ENCODE measurements at regions not wholly inside any gene's neighbourhood (a gene's known extent, or its start where the extent isn't known, plus 50 kb on each side); places are given as distances from the start of the nearest gene placed in this dataset.
A peak's percentile ranks its signal among the peaks of the same experiment; 100 is the strongest.

GRCh38 chr14:71324767-71325272 is 417.6 kb downstream of the PCNX1 start:
- 34% methylated on average over 6 of the region's 6 CpGs for WGBS
- Histone ChIP-seq H2BK15ac (ENCODE audit: low read depth, poor library complexity, severe bottlenecking) (no peak overlapping the region), H3K9me3 (ENCODE audit: control insufficient read depth, low read length) (no peaks in the 10 kb centered on the region), H3K4me3 (ENCODE audit: insufficient read depth in 1 of 2, low read depth in 1 of 2, low read length in 2 of 2) (no peak overlapping the region), H4K8ac (ENCODE audit: low read length) (no peak overlapping the region), H2BK12ac (ENCODE audit: low read length in 2 of 2) (no peak overlapping the region), H2BK5ac (ENCODE audit: low read depth, low read length, poor library complexity, severe bottlenecking) (no peak overlapping the region), H2AFZ (ENCODE audit: low read depth, low read length) (no peak overlapping the region), H3K4ac (ENCODE audit: low read depth in 1 of 2, low read length in 2 of 2) (no peak overlapping the region), H4K91ac (ENCODE audit: low read length) (no peak overlapping the region), H3K36me3 (ENCODE audit: control insufficient read depth in 1 of 2, insufficient read depth in 2 of 2, low read depth in 1 of 2, low read length in 2 of 2) (no peaks in the 10 kb centered on the region), H3K27ac (ENCODE audit: low read length, poor library complexity, severe bottlenecking) (no peak overlapping the region), H3K18ac (ENCODE audit: low read depth in 1 of 2, low read length in 2 of 2) (no peak overlapping the region), H3K27me3 (ENCODE audit: control insufficient read depth in 1 of 2, insufficient read depth in 1 of 2, low read length in 2 of 2) (no peaks in the 10 kb centered on the region), H2BK120ac (ENCODE audit: low read depth, low read length) (no peak overlapping the region), H3K14ac (ENCODE audit: low read length in 2 of 2) (no peak overlapping the region), H3K4me1 (ENCODE audit: control insufficient read depth, insufficient read depth, low read depth, low read length) (no peaks in the 10 kb centered on the region), H3K9ac (ENCODE audit: low read length) (no peak overlapping the region), H3K4me2 (ENCODE audit: low read length, poor library complexity, severe bottlenecking) (peak overlapping the region; percentile 19), H3K23ac (ENCODE audit: low read length in 2 of 2) (no peak overlapping the region), H3K79me1 (replicated peaks; ENCODE audit: low read length, poor library complexity, severe bottlenecking) (peaks cover 20% of the 10 kb centered on the region), H2AK5ac (ENCODE audit: low read length, severe bottlenecking) (no peak overlapping the region)
- peak; percentile 34 for DNase-seq

GRCh38 chr14:71327691-71328090 is 420.4 kb downstream of the PCNX1 start:
- H3K14ac ChIP-seq (ENCODE audit: low read length in 2 of 2) = no peak overlapping the region
- no peak overlapping the region for H3K4me3 ChIP-seq (ENCODE audit: insufficient read depth in 1 of 2, low read depth in 1 of 2, low read length in 2 of 2)
- no peak overlapping the region for H4K8ac ChIP-seq (ENCODE audit: low read length)
- no peaks in the 10 kb centered on the region for H3K27me3 ChIP-seq (ENCODE audit: control insufficient read depth in 1 of 2, insufficient read depth in 1 of 2, low read length in 2 of 2)
- no peak overlapping the region for H3K27ac ChIP-seq (ENCODE audit: low read length, poor library complexity, severe bottlenecking)
- WGBS = 61% methylated on average over 1 of the region's 1 CpG
- peak overlapping the region; percentile 39 for H2AFZ ChIP-seq (ENCODE audit: low read depth, low read length)
- H3K9me3 ChIP-seq (ENCODE audit: control insufficient read depth, low read length) = no peaks in the 10 kb centered on the region
- no peaks in the 10 kb centered on the region for H3K4me1 ChIP-seq (ENCODE audit: control insufficient read depth, insufficient read depth, low read depth, low read length)
- H3K79me1 ChIP-seq (replicated peaks; ENCODE audit: low read length, poor library complexity, severe bottlenecking) = peaks cover 28% of the 10 kb centered on the region
- no peak for DNase-seq
- no peak overlapping the region for H2AK5ac ChIP-seq (ENCODE audit: low read length, severe bottlenecking)
- no peak overlapping the region for H3K18ac ChIP-seq (ENCODE audit: low read depth in 1 of 2, low read length in 2 of 2)
- no peak overlapping the region for H3K23ac ChIP-seq (ENCODE audit: low read length in 2 of 2)
- no peak overlapping the region for H3K9ac ChIP-seq (ENCODE audit: low read length)
- no peak overlapping the region for H2BK12ac ChIP-seq (ENCODE audit: low read length in 2 of 2)
- H2BK120ac ChIP-seq (ENCODE audit: low read depth, low read length) = no peak overlapping the region
- no peak overlapping the region for H4K91ac ChIP-seq (ENCODE audit: low read length)
- no peak overlapping the region for H3K4ac ChIP-seq (ENCODE audit: low read depth in 1 of 2, low read length in 2 of 2)
- no peak overlapping the region for H2BK15ac ChIP-seq (ENCODE audit: low read depth, poor library complexity, severe bottlenecking)
- H3K36me3 ChIP-seq (ENCODE audit: control insufficient read depth in 1 of 2, insufficient read depth in 2 of 2, low read depth in 1 of 2, low read length in 2 of 2) = no peaks in the 10 kb centered on the region
- no peak overlapping the region for H2BK5ac ChIP-seq (ENCODE audit: low read depth, low read length, poor library complexity, severe bottlenecking)
- H3K4me2 ChIP-seq (ENCODE audit: low read length, poor library complexity, severe bottlenecking) = no peak overlapping the region

- Histone ChIP-seq H3K9ac (ENCODE audit: low read length) (no peak overlapping the region), H2BK120ac (ENCODE audit: low read depth, low read length) (no peak overlapping the region), H3K4me2 (ENCODE audit: low read length, poor library complexity, severe bottlenecking) (no peak overlapping the region)
Observed at GRCh38 chr14:71328183-71328582, 420.9 kb downstream of the PCNX1 start.

GRCh38 chr14:71328954-71329353 is 421.7 kb downstream of the PCNX1 start:
- Histone ChIP-seq H4K8ac (ENCODE audit: low read length) (no peak overlapping the region), H3K36me3 (ENCODE audit: control insufficient read depth in 1 of 2, insufficient read depth in 2 of 2, low read depth in 1 of 2, low read length in 2 of 2) (no peaks in the 10 kb centered on the region), H2BK15ac (ENCODE audit: low read depth, poor library complexity, severe bottlenecking) (no peak overlapping the region), H2BK5ac (ENCODE audit: low read depth, low read length, poor library complexity, severe bottlenecking) (no peak overlapping the region), H4K91ac (ENCODE audit: low read length) (no peak overlapping the region), H3K4me2 (ENCODE audit: low read length, poor library complexity, severe bottlenecking) (no peak overlapping the region), H3K23ac (ENCODE audit: low read length in 2 of 2) (no peak overlapping the region), H3K9ac (ENCODE audit: low read length) (no peak overlapping the region), H3K79me1 (replicated peaks; ENCODE audit: low read length, poor library complexity, severe bottlenecking) (peaks cover 31% of the 10 kb centered on the region), H3K4me3 (ENCODE audit: insufficient read depth in 1 of 2, low read depth in 1 of 2, low read length in 2 of 2) (no peak overlapping the region), H3K14ac (ENCODE audit: low read length in 2 of 2) (no peak overlapping the region), H3K27me3 (ENCODE audit: control insufficient read depth in 1 of 2, insufficient read depth in 1 of 2, low read length in 2 of 2) (no peaks in the 10 kb centered on the region), H3K4me1 (ENCODE audit: control insufficient read depth, insufficient read depth, low read depth, low read length) (no peaks in the 10 kb centered on the region), H3K27ac (ENCODE audit: low read length, poor library complexity, severe bottlenecking) (no peak overlapping the region), H2BK120ac (ENCODE audit: low read depth, low read length) (no peak overlapping the region), H2BK12ac (ENCODE audit: low read length in 2 of 2) (no peak overlapping the region), H2AK5ac (ENCODE audit: low read length, severe bottlenecking) (no peak overlapping the region), H3K4ac (ENCODE audit: low read depth in 1 of 2, low read length in 2 of 2) (no peak overlapping the region), H2AFZ (ENCODE audit: low read depth, low read length) (no peak overlapping the region), H3K9me3 (ENCODE audit: control insufficient read depth, low read length) (no peaks in the 10 kb centered on the region), H3K18ac (ENCODE audit: low read depth in 1 of 2, low read length in 2 of 2) (no peak overlapping the region)
- 93% methylated on average over 3 of the region's 5 CpGs for WGBS
- no peak for DNase-seq

More at GRCh38 chr14:71328183-71328582, 420.9 kb downstream of the PCNX1 start:
- Histone ChIP-seq H4K8ac (ENCODE audit: low read length) (no peak overlapping the region), H3K4ac (ENCODE audit: low read depth in 1 of 2, low read length in 2 of 2) (no peak overlapping the region), H3K79me1 (replicated peaks; ENCODE audit: low read length, poor library complexity, severe bottlenecking) (peaks cover 28% of the 10 kb centered on the region), H2AFZ (ENCODE audit: low read depth, low read length) (no peak overlapping the region), H2AK5ac (ENCODE audit: low read length, severe bottlenecking) (no peak overlapping the region), H4K91ac (ENCODE audit: low read length) (no peak overlapping the region), H3K9me3 (ENCODE audit: control insufficient read depth, low read length) (no peaks in the 10 kb centered on the region), H3K23ac (ENCODE audit: low read length in 2 of 2) (no peak overlapping the region), H3K4me1 (ENCODE audit: control insufficient read depth, insufficient read depth, low read depth, low read length) (no peaks in the 10 kb centered on the region), H3K36me3 (ENCODE audit: control insufficient read depth in 1 of 2, insufficient read depth in 2 of 2, low read depth in 1 of 2, low read length in 2 of 2) (no peaks in the 10 kb centered on the region), H2BK15ac (ENCODE audit: low read depth, poor library complexity, severe bottlenecking) (no peak overlapping the region), H3K4me3 (ENCODE audit: insufficient read depth in 1 of 2, low read depth in 1 of 2, low read length in 2 of 2) (no peak overlapping the region), H3K14ac (ENCODE audit: low read length in 2 of 2) (no peak overlapping the region), H3K27me3 (ENCODE audit: control insufficient read depth in 1 of 2, insufficient read depth in 1 of 2, low read length in 2 of 2) (no peaks in the 10 kb centered on the region), H3K18ac (ENCODE audit: low read depth in 1 of 2, low read length in 2 of 2) (no peak overlapping the region), H2BK5ac (ENCODE audit: low read depth, low read length, poor library complexity, severe bottlenecking) (no peak overlapping the region), H3K27ac (ENCODE audit: low read length, poor library complexity, severe bottlenecking) (no peak overlapping the region), H2BK12ac (ENCODE audit: low read length in 2 of 2) (no peak overlapping the region)
- no peak for DNase-seq

All from mesenchymal stem cell (in vitro differentiated cells and primary cell).